Activated B cell treated with CpG ODN at 0.5 μM for 24 hours (primary cell): ENCODE measurements at regions not wholly inside any gene's neighbourhood (a gene's known extent, or its start where the extent isn't known, plus 50 kb on each side); places are given as distances from the start of the nearest gene placed in this dataset.

ENCODE experiments used
- ATAC-seq: fragments of 200-7000 bp; cut with Tn5 transposase; one replicate; pipeline ENCODE4 v1.10.0; 2021; ENCODE audit warnings: low read depth, mild to moderate bottlenecking, moderate library complexity
- CTCF ChIA-PET: fragments of 350-600 bp; sonication (Branson Sonifier 250); formaldehyde crosslinking; loops from one replicate; lab custom pipeline; 2021; ENCODE audit warnings: antibody characterized with exemption; lab: Charles Lee
- POLR2A ChIA-PET: fragments of 350-600 bp; sonication (Branson Sonifier 250); formaldehyde crosslinking; loops from one replicate; lab custom pipeline; 2021; ENCODE audit warnings: antibody characterized with exemption; lab: Charles Lee
- DNase-seq: peaks from one replicate; pipeline ENCODE4 v3.0.0; 2022
- H3K27ac Mint-ChIP-seq: one replicate; pipeline ENCODE4 v1.8.0; 2020; ENCODE audit warnings: mixed read lengths
- H3K27me3 Mint-ChIP-seq: one replicate; pipeline ENCODE4 v1.8.0; 2021; ENCODE audit warnings: mixed read lengths
- H3K36me3 Mint-ChIP-seq: one replicate; pipeline ENCODE4 v1.8.0; 2021; ENCODE audit warnings: low read depth, mixed read lengths
- H3K4me1 Mint-ChIP-seq: one replicate; pipeline ENCODE4 v1.8.0; 2021; ENCODE audit warnings: mixed read lengths
- H3K4me3 Mint-ChIP-seq: one replicate; pipeline ENCODE4 v1.8.0; 2020; ENCODE audit warnings: mild to moderate bottlenecking, mixed read lengths
- H3K9me3 Mint-ChIP-seq: one replicate; pipeline ENCODE4 v1.8.0; 2020; ENCODE audit warnings: mixed read lengths
- intact Hi-C: fragments of 100-400 bp; cut with micrococcal nuclease; formaldehyde crosslinking; loops from one replicate; pipeline ENCODE4 v1.15.1; 2024
- TF ChIP-seq, protein P1 (sequence below): fragments of 200-600 bp; IDR thresholded peaks from one replicate; pipeline ENCODE4 v1.8.0; 2022; ENCODE audit warnings: antibody characterized with exemption, mild to moderate bottlenecking

DNA sequence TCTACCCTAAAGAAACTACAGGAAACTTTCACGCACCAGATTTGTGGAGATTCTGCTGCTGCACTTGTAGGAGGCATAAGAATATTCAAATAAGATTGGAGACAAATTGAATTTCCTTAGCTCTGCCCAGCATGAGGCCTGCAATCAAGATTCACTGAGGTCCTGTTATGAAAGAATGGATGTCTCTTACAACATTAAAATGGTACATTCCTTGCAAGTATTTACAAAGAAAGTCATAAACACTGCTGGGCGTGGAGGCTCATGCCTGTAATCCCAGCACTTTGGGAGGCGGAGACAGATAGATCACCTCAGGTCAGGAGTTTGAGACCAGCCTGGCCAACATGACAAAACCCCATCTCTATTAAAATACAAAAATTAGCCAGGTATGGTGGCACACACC, 74.0 kb upstream of the MAP3K4 start:
- Mint-ChIP-seq H3K27ac (no peak overlapping the region), H3K27me3 (peaks cover 4% of the 10 kb centered on the region), H3K4me1 (no peaks in the 10 kb centered on the region), H3K4me3 (no peak overlapping the region), H3K9me3 (peaks cover 6% of the 10 kb centered on the region), H3K36me3 (no peaks in the 10 kb centered on the region)
- ATAC-seq, result no peak
- CTCF ChIA-PET, result no interaction called here
- intact Hi-C loops, result no loop called here
- POLR2A ChIA-PET, result no interaction called here
- DNase-seq, result no peak
- TF ChIP-seq, protein P1, sequence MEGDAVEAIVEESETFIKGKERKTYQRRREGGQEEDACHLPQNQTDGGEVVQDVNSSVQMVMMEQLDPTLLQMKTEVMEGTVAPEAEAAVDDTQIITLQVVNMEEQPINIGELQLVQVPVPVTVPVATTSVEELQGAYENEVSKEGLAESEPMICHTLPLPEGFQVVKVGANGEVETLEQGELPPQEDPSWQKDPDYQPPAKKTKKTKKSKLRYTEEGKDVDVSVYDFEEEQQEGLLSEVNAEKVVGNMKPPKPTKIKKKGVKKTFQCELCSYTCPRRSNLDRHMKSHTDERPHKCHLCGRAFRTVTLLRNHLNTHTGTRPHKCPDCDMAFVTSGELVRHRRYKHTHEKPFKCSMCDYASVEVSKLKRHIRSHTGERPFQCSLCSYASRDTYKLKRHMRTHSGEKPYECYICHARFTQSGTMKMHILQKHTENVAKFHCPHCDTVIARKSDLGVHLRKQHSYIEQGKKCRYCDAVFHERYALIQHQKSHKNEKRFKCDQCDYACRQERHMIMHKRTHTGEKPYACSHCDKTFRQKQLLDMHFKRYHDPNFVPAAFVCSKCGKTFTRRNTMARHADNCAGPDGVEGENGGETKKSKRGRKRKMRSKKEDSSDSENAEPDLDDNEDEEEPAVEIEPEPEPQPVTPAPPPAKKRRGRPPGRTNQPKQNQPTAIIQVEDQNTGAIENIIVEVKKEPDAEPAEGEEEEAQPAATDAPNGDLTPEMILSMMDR, result no peak

DNA sequence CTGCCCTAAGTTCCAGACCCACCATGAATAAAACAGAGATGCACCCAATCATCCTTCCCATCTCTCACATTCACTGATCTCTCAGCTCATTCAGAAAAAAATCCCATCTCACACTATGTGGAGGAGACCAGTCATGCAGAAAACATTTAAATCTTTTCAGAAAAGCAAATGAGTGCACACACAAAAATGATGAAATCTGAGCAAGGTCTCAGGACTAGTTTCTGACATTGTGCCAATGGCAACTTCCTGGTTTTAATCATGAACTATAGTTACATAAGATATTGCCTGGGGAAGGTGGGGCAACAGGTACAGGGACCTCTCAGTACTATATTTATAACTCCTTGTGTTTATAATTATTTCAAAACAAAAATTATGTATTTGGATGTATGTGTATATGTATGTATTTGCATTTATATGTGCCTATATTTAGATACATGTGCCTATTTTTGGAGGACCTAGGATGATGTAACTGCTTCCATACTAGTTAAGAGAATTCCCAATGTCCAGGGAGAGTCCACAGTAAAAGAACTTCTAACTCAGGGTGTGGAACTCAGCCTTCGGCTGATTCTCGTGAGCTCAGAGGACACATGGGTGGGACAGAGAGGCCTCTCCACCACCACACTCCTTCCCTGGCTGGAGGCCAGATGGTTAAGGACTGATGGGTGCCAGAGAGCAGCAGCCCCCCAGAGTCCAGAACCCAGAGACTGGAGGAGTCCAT, 71.7 kb upstream of the MAP3K4 start:
- TF ChIP-seq, protein P1, result no peak
- no peak for DNase-seq
- CTCF ChIA-PET, result no interaction called here
- no peak overlapping the region for H3K4me3 Mint-ChIP-seq
- H3K4me1 Mint-ChIP-seq, result no peaks in the 10 kb centered on the region
- H3K27ac Mint-ChIP-seq, result no peak overlapping the region
- H3K27me3 Mint-ChIP-seq, result peaks cover 4% of the 10 kb centered on the region
- H3K36me3 Mint-ChIP-seq, result no peaks in the 10 kb centered on the region
- H3K9me3 Mint-ChIP-seq, result no peaks in the 10 kb centered on the region
- POLR2A ChIA-PET, result no interaction called here
- ATAC-seq, result no peak
- intact Hi-C loops, result no loop called here

DNA sequence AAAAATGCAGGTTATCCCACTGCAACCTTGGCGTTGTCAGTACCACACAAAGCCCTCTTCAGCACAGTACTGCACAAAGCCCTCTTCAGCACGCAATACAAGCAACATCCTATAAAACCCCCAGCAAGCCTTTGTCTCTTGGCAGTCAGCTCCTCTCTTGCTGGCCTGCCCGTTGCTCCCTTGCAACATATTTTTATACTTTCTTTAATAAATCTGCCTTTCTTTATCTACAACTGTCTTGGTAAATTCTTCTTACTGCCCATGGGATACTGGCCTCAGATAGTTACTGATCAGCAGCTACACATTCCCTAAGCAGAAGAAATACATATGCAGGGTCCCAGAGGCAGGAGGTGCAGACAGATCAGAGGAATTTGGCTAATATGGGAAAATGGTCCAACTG, 70.5 kb upstream of the MAP3K4 start:
- POLR2A ChIA-PET, result no interaction called here
- Mint-ChIP-seq H3K36me3 (no peaks in the 10 kb centered on the region), H3K27me3 (peaks cover 10% of the 10 kb centered on the region), H3K9me3 (no peaks in the 10 kb centered on the region), H3K27ac (no peak overlapping the region), H3K4me3 (no peak overlapping the region), H3K4me1 (no peaks in the 10 kb centered on the region)
- ATAC-seq (no peak), DNase-seq (no peak)
- CTCF ChIA-PET, result no interaction called here
- TF ChIP-seq, protein P1, result no peak
- intact Hi-C loops, result no loop called here

DNA sequence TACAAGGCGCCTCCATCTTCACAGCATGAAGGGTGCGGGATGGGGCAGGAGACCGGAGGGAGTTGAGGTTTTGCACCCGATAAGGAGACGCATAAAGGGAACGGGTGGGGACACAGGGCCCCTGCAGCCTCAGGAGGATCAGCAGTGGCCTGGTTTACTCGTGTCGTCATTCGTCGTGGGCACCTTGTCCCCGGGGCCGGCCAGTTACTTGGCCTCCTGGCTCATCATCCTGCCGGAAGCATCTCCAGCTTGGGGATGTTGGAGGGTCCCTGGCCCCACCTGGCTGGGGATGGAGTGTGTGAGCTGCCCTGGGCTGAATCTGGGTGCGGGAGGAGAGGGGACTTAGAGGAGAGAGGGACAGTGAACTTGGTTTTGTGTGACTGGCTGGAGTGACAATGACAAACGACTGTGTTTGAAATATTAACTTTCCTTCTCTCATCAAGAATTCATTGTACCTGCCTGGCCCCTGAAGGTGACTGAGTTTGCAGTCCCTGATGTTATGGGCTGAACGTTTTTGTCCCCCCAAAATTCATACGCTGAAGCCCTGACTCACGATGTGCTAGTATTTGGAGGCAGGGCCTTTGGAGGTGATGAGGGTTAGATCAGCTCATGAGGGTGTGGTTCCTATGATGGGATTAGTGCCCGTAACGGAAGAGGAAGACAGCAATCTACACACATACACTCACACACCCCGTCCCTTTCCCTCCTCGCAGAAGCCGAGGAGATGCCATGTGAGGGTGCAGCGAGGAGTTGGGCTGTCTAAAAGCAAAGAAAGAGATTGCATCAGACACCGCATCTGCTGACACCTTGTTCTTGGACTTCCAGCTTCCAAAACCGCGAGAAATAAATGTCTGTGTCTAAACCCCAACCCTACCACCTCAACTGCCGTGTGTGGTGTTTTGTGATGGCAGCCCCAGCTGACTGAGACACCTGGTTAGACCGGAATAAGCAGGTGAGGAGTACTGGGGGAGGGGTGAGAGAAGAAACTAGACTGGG, 65.0 kb upstream of the MAP3K4 start:
- ATAC-seq (no peak), DNase-seq (no peak)
- ChIA-PET POLR2A (no interaction called here), CTCF (interaction anchor here (9.8 kb wide), 1 partner anchor 446 kb away, joined by 139 read pairs; no protein-coding TSS in a partner anchor)
- intact Hi-C loops, result no loop called here
- Mint-ChIP-seq H3K27ac (no peak overlapping the region), H3K9me3 (no peaks in the 10 kb centered on the region), H3K4me1 (peaks cover 4% of the 10 kb centered on the region), H3K4me3 (no peak overlapping the region), H3K36me3 (no peaks in the 10 kb centered on the region), H3K27me3 (peaks cover 31% of the 10 kb centered on the region)
- TF ChIP-seq, protein P1, result no peak

DNA sequence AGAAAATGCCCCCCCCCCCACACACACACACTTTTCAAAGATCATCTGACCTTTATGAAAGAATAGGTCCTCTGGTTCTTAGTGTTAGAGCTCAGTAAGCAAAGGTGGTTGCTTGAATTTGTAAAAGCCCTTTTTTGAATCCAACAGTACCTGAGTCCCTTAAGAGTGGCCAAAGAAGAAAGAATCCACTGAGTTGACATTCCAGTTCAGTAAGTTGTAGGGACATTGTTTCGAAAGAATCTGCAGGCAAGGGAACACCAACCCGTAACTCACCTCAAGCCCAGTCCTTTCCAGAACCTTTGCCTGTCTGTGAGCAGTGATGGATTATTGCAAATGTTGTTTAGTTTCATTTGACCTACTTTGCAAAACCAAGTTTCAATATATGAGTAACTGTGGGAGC, 64.2 kb upstream of the MAP3K4 start:
- Mint-ChIP-seq H3K4me3 (no peak overlapping the region), H3K36me3 (no peaks in the 10 kb centered on the region), H3K9me3 (no peaks in the 10 kb centered on the region), H3K27ac (no peak overlapping the region), H3K4me1 (peaks cover 4% of the 10 kb centered on the region), H3K27me3 (peaks cover 36% of the 10 kb centered on the region)
- ATAC-seq (no peak), DNase-seq (no peak)
- ChIA-PET POLR2A (no interaction called here), CTCF (interaction anchor here (2.3 to 9.8 kb wide), 2 partner anchors 442 to 445 kb away, joined by 5 to 139 read pairs; no protein-coding TSS in a partner anchor)
- intact Hi-C loops, result no loop called here
- TF ChIP-seq, protein P1, result no peak
